Neural progenitor cell (in vitro differentiated cells): ENCODE measurements at regions not wholly inside any gene's neighbourhood (a gene's known extent, or its start where the extent isn't known, plus 50 kb on each side); places are given as distances from the start of the nearest gene placed in this dataset.

Source experiments
- DNase-seq: peaks from one replicate; pipeline ENCODE4 v3.0.0-alpha.2; 2016; ENCODE audit warnings: low spot score
- H2AFZ ChIP-seq: fragments of 200-600 bp; sonication (generic); replicated peaks from 2 replicates; pipeline ENCODE4 v1.6.1; 2016; ENCODE audit warnings: antibody characterized with exemption
- H3F3A ChIP-seq: fragments of 200-600 bp; sonication (generic); 2 replicates; pipeline ENCODE4 v1.6.1; 2016; ENCODE audit warnings: antibody characterized with exemption, low read depth
- H3K27ac ChIP-seq: fragments of 200-600 bp; sonication (generic); 2 replicates; pipeline ENCODE4 v1.5.1; 2016; ENCODE audit warnings: mild to moderate bottlenecking
- H3K27me3 ChIP-seq: fragments of 200-600 bp; sonication (generic); 2 replicates; pipeline ENCODE4 v1.6.1; 2016; ENCODE audit warnings: mild to moderate bottlenecking, moderate library complexity
- H3K36me3 ChIP-seq: fragments of 200-600 bp; sonication (generic); 2 replicates; pipeline ENCODE4 v1.5.1; 2016
- H3K4me1 ChIP-seq: fragments of 200-600 bp; sonication (generic); 2 replicates; pipeline ENCODE4 v1.6.1; 2016; ENCODE audit warnings: mixed run types
- H3K4me2 ChIP-seq: fragments of 200-600 bp; sonication (generic); 2 replicates; pipeline ENCODE4 v1.6.1; 2016
- H3K4me3 ChIP-seq: fragments of 200-600 bp; sonication (generic); 2 replicates; pipeline ENCODE4 v1.5.1; 2016
- H3K79me2 ChIP-seq: fragments of 200-600 bp; sonication (generic); 2 replicates; pipeline ENCODE4 v1.6.1; 2016; ENCODE audit warnings: low read depth
- H3K9ac ChIP-seq: fragments of 200-600 bp; sonication (generic); 2 replicates; pipeline ENCODE4 v1.6.1; 2016
- H3K9me3 ChIP-seq: fragments of 200-600 bp; sonication (generic); 2 replicates; pipeline ENCODE4 v1.5.1; 2016; ENCODE audit warnings: low read depth
- H4K20me1 ChIP-seq: fragments of 200-600 bp; sonication (generic); 2 replicates; pipeline ENCODE4 v1.6.1; 2016; ENCODE audit warnings: low read depth
- H3K27ac Mint-ChIP-seq: 3 replicates; pipeline ENCODE4 v1.8.0; 2021; ENCODE audit warnings: mixed read lengths
- H3K27me3 Mint-ChIP-seq: 2 replicates; pipeline ENCODE4 v1.8.0; 2022; ENCODE audit warnings: low read depth, mild to moderate bottlenecking, inconsistent platforms, moderate library complexity, mixed read lengths; ENCODE audit not compliant: insufficient read depth
- H3K36me3 Mint-ChIP-seq: 3 replicates; pipeline ENCODE4 v1.8.0; 2021; ENCODE audit warnings: mixed read lengths
- H3K4me1 Mint-ChIP-seq: 3 replicates; pipeline ENCODE4 v1.8.0; 2021; ENCODE audit warnings: mixed read lengths
- H3K4me3 Mint-ChIP-seq: 3 replicates; pipeline ENCODE4 v1.8.0; 2021; ENCODE audit warnings: mild to moderate bottlenecking, moderate library complexity, mixed read lengths
- H3K9me3 Mint-ChIP-seq: 3 replicates; pipeline ENCODE4 v1.8.0; 2020; ENCODE audit warnings: mixed read lengths
- EZH2 ChIP-seq: fragments of 200-600 bp; sonication (generic); IDR thresholded peaks from 2 replicates; pipeline ENCODE4 v1.6.1; 2017; ENCODE audit warnings: antibody characterized with exemption, mild to moderate bottlenecking, moderate library complexity
- EZH2phosphoT487 ChIP-seq: fragments of 200-600 bp; sonication (generic); IDR thresholded peaks from 2 replicates; pipeline ENCODE4 v1.6.1; 2017; ENCODE audit warnings: antibody characterized with exemption
- TF ChIP-seq, protein P1 (sequence below): fragments of 200-600 bp; sonication (generic); IDR thresholded peaks from 2 replicates; pipeline ENCODE4 v1.5.1; 2017; ENCODE audit warnings: antibody characterized with exemption, mild to moderate bottlenecking

DNA sequence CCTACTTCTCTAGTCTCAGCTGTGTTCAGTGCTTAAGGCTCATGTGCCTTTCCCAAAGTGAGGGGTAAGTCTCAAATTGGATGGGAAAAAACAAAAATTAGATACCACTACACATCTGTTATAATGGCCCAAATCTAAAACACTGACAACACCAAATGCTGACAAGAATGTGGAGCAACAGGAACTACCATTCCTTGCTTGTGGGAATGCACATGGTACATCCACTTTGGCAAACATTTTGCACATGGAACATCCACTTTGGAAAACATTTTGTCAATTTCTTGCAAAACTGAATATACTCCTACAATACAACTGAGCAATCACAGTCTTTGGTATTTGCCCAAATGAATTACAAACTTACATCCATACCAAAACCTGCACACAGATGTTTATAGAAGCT is 109.3 kb downstream of the TENT5A start:
- Mint-ChIP-seq H3K36me3 (no peaks in the 10 kb centered on the region), H3K27ac (no peak overlapping the region), H3K4me3 (no peak overlapping the region), H3K27me3 (no peaks in the 10 kb centered on the region), H3K4me1 (peaks cover 4% of the 10 kb centered on the region), H3K9me3 (peaks cover 8% of the 10 kb centered on the region)
- Histone ChIP-seq H3K4me2 (no peak overlapping the region), H3K9me3 (no peaks in the 10 kb centered on the region), H3K27me3 (no peaks in the 10 kb centered on the region), H3K79me2 (no peaks in the 10 kb centered on the region), H3K4me1 (no peaks in the 10 kb centered on the region), H3F3A (no peaks in the 10 kb centered on the region), H3K36me3 (no peaks in the 10 kb centered on the region), H3K27ac (no peak overlapping the region), H3K4me3 (no peak overlapping the region), H4K20me1 (no peaks in the 10 kb centered on the region), H2AFZ (no peak overlapping the region), H3K9ac (no peak overlapping the region)
- TF ChIP-seq EZH2phosphoT487 (no peak), EZH2 (no peak)
- TF ChIP-seq, protein P1, sequence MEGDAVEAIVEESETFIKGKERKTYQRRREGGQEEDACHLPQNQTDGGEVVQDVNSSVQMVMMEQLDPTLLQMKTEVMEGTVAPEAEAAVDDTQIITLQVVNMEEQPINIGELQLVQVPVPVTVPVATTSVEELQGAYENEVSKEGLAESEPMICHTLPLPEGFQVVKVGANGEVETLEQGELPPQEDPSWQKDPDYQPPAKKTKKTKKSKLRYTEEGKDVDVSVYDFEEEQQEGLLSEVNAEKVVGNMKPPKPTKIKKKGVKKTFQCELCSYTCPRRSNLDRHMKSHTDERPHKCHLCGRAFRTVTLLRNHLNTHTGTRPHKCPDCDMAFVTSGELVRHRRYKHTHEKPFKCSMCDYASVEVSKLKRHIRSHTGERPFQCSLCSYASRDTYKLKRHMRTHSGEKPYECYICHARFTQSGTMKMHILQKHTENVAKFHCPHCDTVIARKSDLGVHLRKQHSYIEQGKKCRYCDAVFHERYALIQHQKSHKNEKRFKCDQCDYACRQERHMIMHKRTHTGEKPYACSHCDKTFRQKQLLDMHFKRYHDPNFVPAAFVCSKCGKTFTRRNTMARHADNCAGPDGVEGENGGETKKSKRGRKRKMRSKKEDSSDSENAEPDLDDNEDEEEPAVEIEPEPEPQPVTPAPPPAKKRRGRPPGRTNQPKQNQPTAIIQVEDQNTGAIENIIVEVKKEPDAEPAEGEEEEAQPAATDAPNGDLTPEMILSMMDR = no peak
- no peak for DNase-seq

DNA sequence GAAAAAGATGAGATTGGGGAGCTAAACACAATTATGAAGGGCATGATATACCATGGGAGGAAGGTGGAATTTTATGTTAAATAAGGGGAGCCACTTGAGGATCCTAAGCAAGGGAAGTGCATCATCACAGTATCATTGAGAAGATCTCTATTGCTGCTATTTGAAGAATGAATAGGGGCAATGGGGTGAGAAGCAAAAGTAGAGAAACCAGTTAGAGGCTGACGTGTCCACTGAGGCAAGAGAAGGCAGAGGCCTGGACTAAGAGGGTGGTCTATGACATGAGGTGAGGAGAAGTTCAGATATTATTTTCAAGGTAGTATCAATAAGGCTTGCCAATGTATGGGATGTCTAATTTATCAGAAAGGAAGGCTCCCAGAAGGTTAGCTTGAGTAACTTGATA is 111.6 kb downstream of the TENT5A start:
- Mint-ChIP-seq H3K9me3 (peaks cover 8% of the 10 kb centered on the region), H3K36me3 (no peaks in the 10 kb centered on the region), H3K27me3 (no peaks in the 10 kb centered on the region), H3K4me3 (no peak overlapping the region), H3K27ac (no peak overlapping the region), H3K4me1 (peaks cover 14% of the 10 kb centered on the region)
- H3K4me3 ChIP-seq = no peak overlapping the region
- no peaks in the 10 kb centered on the region for H3K36me3 ChIP-seq
- H3K9me3 ChIP-seq = no peaks in the 10 kb centered on the region
- TF ChIP-seq, protein P1 = no peak
- TF ChIP-seq EZH2phosphoT487 = no peak
- no peak for TF ChIP-seq EZH2
- H3K9ac ChIP-seq = no peak overlapping the region
- DNase-seq = no peak
- no peaks in the 10 kb centered on the region for H3K79me2 ChIP-seq
- H3K27me3 ChIP-seq = no peaks in the 10 kb centered on the region
- H3K4me1 ChIP-seq = no peaks in the 10 kb centered on the region
- H2AFZ ChIP-seq = no peak overlapping the region
- H3K27ac ChIP-seq = no peak overlapping the region
- H3F3A ChIP-seq = no peaks in the 10 kb centered on the region
- no peak overlapping the region for H3K4me2 ChIP-seq
- no peaks in the 10 kb centered on the region for H4K20me1 ChIP-seq

DNA sequence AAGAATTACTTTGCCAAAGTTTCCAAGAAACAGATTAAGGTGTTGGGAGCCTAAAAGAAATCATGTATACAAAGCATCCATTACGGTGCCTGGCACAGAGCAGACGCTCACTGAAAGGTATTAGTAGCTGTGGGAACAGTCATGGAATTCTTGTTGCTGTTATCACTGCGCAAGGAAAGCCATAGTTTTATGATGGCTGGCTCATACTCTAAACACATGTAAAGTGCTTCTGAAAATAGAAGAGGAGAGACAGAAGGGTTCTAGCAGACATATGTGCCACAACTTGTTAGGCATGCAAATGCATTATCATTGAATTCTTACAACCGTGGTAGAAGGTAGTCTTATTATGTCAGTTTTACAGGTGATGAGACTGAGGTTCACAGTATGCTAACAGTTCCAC is 112.4 kb downstream of the TENT5A start:
- Histone ChIP-seq H3K4me3 (no peak overlapping the region), H2AFZ (no peak overlapping the region)
- TF ChIP-seq EZH2 = no peak
- TF ChIP-seq EZH2phosphoT487 = no peak
- TF ChIP-seq, protein P1 = no peak

More for the DNA sequence above, 112.4 kb downstream of the TENT5A start:
- Histone ChIP-seq H4K20me1 (no peaks in the 10 kb centered on the region), H3K27me3 (no peaks in the 10 kb centered on the region), H3K4me1 (no peaks in the 10 kb centered on the region), H3K36me3 (no peaks in the 10 kb centered on the region), H3K9me3 (no peaks in the 10 kb centered on the region), H3K4me2 (no peak overlapping the region), H3K9ac (no peak overlapping the region), H3K27ac (no peak overlapping the region), H3K79me2 (no peaks in the 10 kb centered on the region), H3F3A (no peaks in the 10 kb centered on the region)
- Mint-ChIP-seq H3K36me3 (no peaks in the 10 kb centered on the region), H3K9me3 (peaks cover 7% of the 10 kb centered on the region), H3K4me3 (no peak overlapping the region), H3K27ac (no peak overlapping the region), H3K4me1 (peaks cover 14% of the 10 kb centered on the region), H3K27me3 (no peaks in the 10 kb centered on the region)
- DNase-seq = no peak
